GM23248 (cell line): ENCODE measurements at regions not wholly inside any gene's neighbourhood (a gene's known extent, or its start where the extent isn't known, plus 50 kb on each side); places are given as distances from the start of the nearest gene placed in this dataset.

Experiments
- EZH2 ChIP-seq: fragments of 200-600 bp; sonication (generic); IDR thresholded peaks from 2 replicates; pipeline ENCODE4 v1.6.1; 2018; ENCODE audit warnings: antibody characterized with exemption, mild to moderate bottlenecking; ENCODE audit not compliant: insufficient read depth, poor library complexity, severe bottlenecking
- EZH2phosphoT487 ChIP-seq: fragments of 200-600 bp; sonication (generic); IDR thresholded peaks from 2 replicates; pipeline ENCODE4 v1.6.1; 2018; ENCODE audit warnings: antibody characterized with exemption, moderate library complexity, mild to moderate bottlenecking, low read depth; ENCODE audit not compliant: insufficient read depth

DNA sequence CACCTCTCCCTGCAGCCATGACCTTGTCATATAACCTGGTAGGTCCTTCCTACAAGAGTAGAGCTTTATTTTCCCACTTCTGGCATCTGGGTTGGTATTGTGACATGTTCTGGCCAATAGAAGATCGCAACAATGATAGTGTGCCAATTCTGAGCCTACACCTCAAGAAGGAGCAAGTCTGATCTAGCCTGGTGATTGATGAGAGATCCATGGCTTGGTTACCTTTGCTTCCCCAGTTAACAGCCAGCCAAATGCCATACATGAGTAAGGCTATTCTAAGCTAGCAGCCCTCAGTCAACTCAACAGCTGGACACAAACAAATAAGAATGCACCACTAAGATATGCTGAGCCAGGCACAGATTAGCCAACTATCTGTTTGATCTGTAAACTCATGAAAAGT lies 226.7 kb downstream of the LMO4 start:
- TF ChIP-seq EZH2 (no peak), EZH2phosphoT487 (no peak)
